ENCODE measurements at regions not wholly inside any gene's neighbourhood (a gene's known extent, or its start where the extent isn't known, plus 50 kb on each side); places are given as distances from the start of the nearest gene placed in this dataset.
"Not testable (repeated sequence)": the region's sequence is repeated elsewhere in the genome, so short reads cannot be mapped to it uniquely, and the experiment has no call there.

DNA sequence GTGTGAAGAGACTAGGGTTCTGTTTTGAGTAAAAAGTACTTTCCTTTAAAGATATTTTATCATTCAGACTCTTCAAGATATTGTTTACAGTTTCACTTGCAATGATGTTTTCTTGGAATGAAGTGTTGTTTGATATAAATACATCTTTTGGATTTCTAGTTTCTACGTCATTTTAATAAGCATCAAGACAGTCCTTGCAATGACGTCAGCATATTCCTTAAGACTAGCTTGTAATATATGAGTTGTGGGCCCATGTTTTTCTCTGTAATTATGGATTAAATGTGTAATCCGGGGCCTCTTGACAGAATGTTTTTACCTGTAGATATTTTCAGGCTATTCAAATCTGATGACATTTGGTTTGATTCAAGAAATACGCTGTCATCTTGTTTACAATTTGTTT, 66.1 kb downstream of the RBMX2 start:
- DNase-seq (ENCODE audit: low read depth in 2 of 2): no peak

DNA sequence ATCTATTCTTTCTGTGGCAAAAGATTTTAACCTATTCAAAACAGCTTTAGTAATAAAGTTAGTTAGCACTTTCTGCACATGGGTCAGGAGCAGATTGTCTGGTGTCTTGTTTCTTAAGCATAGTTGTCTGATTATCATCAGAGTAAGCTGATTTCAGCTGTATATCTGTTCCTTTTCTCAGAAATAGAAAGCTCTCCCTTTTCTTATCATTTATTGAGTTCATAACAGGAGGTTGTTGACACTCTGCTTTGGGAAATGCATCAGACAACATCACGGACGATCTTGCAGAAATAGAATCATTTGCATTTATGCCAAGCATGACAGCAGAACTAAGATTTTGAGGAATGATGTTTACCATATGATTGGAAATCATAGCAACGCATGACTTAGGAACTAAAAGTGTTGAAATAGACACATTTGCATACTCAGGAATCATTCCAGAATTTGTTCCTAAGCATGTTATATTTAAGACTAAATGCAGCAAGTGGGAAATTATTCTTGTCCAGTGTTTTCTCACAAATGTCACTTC, 66.7 kb downstream of the RBMX2 start:
- DNase-seq (ENCODE audit: low read depth in 2 of 2): no peak

DNA sequence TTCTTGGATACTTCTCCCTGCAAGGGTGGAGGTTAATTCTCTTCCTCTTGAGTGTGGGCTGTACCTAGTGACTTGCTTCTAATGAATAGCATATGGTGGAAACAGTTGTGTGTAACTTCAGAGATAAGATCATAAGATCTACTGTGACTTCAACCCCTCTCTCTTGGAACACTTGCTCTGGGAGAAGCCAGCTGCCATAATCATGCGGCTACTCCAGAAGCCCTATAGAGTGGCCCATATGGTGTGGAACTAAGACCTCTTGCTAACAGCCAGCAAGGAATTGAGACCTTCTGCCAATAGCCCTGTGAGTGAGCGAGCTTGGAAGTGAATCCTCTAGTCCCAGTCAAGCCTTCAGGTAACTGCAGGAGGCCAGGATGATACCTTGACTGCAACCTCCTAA, 81.1 kb downstream of the RBMX2 start:
- DNase-seq (ENCODE audit: low read depth in 2 of 2): no peak

DNA sequence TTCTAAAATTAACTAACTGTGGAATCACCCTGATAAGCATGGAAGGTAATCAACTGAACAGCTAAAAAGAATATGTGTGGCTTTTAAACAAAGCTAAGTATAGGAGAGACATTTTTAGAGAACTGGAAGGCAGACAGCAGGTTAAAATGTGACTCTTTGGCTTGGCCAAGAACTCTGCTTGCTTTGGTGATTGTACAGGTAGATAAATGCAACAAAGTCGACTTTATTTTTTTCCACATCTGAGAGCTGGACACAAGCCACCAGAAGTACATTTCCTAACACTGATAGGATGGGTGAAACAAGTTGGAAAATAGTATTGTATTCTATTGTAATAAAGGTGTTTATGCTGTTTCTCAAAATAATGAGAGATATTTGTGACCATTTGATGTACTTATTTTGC, 84.1 kb downstream of the RBMX2 start:
- no peak for DNase-seq (ENCODE audit: low read depth in 2 of 2)

DNA sequence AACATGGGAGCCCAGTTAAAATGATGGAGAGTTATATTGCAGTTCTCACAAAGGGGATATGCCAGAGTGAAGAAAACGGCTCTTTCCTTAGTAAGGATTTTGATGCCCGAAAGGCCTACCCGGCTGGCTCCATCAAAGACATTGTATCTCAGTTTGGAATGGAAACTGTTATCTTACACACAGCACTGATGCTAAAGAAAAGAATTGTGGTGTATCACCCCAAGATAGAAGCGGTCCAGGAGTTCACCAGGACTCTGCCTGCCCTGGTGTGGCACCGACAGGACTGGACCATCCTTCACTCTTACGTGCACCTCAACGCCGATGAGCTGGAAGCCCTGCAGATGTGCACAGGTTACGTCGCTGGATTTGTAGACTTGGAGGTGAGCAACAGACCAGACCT, 93.7 kb downstream of the RBMX2 start:
- not testable (repeated sequence) for DNase-seq (ENCODE audit: low read depth in 2 of 2)

DNA sequence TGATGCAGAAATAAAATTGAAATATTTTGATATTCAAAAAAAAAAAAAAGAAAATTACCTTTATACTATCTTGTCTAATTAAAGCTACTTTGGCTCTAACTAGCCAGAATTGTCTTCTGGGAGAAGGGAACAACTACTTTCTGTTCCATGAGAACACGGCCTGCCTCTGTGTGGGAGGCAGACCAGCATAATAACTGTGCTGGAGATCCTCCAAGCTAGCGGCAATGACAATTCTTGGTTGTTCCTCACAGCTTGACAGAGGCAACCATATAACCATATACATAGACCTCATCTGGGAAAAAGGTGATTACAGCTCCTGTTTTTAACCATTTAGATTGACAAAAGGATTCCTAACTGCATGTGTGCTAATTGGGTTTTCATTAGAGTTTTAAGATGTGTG, 95.7 kb downstream of the RBMX2 start:
- no peak for DNase-seq (ENCODE audit: low read depth in 2 of 2)

DNA sequence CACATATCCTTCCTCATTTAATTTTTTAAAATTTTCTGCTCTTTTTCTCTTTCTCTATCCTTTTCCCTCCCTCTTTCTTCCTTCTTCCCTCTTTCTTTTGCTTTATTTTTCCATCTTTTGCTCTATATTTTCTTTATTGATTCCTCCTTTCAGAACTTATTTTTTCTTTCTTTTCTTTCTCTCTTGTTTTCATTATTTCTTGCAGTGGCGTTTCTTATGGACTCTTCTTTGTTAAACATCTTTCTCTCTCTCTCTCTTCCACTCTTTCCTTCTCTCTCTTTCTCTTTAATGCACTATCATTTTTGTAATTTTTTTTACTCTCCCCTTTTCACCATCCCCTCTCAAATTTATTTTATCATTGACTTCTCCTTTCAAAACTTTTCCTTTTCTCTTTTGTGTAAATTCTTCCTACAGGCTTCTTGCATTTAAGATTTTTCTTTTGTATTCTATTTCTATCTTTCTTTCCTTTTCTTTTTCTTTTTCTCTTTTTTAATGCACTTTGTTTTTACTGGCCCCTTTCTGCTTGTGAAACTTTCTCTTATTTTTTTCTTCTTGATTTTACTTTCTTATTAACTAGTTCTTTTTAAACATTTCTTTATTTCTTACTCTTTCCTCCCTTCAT, 97.0 kb downstream of the RBMX2 start:
- DNase-seq (ENCODE audit: low read depth in 2 of 2): no peak

DNA sequence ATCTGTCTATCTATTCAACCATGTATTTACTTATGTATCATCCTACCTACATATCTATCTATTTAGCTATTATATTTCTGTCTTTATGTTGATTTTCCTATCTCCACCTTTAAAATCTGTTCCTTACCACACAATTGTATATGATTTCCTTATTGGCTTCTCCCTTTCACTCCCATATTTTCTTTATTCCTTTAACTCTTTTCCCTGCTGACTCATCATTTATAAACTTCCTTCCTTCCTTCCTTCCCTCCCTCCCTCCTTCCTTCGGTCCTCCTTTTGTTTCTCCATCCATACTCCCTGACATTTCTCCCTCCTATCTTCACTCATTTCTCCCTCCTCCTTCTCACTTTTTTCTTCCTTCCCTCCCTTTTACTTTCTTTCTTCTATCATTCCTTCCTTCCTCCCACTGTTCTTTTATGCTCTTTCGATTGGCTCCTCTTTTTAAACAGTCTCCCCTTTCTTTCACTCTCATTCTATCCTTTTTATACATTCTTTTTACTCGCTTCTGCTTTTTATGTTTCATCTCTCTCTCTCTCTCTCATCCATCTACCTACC, 100.3 kb downstream of the RBMX2 start:
- DNase-seq (ENCODE audit: low read depth in 2 of 2): no peak

DNA sequence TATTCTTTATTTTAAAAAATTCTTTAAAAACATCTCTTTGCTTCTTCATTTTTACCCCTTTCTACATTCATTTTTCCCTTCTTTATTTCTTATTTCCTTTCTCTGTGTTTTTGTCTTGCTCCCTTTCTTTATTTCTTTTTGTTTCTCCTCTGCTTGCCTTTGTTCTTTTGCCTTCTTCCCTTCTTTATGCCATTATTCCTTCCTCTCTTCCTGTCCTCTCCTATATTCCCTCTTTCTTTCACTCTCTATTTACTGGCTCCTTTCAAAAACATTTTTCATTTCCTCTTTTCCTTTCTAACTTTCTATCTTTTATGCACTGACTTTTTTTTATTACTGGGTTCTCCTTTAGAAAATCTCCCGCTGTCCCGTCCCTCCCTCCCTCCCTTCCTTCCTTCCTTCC, 102.2 kb downstream of the RBMX2 start:
- DNase-seq (ENCODE audit: low read depth in 2 of 2): no peak

DNA sequence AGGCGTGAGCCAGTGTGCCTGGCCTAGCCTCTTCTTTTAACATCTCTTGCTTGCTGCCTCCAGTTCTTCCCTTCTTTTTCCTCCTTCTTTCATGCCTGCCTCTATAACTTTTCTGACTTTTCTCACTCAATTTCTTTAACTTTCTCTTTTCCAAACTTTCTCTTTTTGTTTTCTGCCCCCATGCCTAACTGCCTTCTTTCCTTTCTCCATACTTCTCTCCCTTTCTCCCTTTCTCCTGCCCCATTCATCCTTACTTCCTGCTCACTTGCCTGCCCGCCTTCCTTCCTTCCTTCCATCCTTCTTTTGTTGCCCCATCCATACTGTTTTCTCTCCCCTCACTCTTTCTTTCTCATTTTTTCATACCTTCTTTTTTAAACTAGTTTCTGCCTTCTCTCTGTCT, 105.2 kb downstream of the RBMX2 start:
- no peak for DNase-seq (ENCODE audit: low read depth in 2 of 2)

DNA sequence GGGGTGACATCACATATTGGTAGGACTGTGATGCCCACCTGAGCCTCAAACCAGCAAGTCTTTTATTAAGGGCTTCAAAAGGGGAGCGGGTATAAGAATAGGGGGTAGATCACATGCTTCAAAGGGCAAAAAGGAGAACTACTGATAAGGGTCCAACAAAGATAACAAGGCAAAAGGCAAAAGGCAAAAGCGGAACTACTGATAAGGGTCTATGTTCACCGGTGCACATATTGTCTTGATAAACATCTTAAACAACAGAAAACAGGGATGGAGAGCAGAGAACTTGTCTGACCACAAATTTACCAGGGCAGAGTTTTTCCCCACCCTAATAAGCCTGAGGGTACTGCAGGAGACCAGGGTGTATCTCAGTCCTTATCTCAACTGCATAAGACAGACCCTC, 110.7 kb downstream of the RBMX2 start:
- not testable (repeated sequence) for DNase-seq (ENCODE audit: low read depth in 2 of 2)

DNA sequence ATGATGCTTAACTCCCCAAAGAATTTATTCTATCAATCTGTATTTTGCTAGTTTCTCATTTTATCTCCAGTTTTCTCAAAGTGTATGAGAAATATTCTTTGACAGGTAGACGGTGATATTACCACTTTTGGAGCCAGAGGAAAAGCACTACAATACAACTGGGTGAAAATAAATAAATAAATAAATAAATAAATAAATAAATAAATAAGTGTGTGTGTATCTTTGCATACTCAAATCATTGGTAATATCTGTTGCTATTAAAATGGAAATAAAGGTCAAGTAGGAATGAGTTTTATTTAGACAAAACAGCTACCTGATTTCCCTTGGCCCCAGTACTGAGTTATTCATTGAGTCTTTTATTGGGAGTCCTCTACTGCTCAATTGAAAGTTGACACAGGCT, 114.3 kb downstream of the RBMX2 start:
- no peak for DNase-seq (ENCODE audit: low read depth in 2 of 2)

DNA sequence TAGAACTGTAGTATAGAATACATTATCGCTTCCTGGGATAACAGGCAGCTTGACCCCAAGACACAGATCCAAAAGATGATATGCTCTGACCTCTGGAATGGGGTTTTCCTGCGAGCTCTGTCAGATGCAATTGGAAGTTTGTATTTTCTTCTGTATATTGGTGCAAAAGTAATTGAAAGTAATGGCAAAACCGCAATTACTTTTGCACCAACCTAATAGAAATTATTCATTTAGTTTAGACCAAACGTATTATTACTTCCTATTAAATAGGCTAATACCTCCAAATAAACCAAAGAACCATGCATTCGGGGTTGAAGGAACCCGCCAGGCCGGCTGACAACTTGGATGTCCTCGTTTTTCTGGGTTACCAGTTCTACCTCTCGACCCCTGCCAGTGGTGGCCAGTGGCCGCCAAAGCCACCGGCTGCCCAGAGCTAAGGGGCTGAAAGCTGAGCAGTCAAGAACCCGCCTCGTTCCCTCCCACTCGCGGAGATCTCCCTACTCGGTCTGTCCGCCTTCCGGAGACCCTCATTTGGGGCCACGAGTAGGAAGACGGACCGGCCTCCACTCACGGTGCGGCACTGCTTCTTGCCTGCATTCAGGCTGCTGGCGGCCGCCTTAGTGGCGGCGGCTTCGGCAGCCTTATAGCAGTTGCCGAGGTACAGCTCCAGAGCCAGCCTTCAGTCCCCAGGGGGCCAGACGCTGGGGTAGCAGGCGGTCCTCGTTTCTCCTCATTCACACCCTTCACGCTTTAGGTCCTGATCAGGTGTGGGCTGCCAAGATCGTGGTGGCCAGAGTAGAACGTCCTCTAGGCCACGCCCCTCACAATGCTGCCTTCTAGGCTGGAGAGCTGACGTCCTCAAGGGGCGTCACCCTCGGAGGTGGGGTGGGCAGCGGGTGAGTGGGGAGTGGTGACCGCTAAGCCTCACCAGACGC, 121.9 kb downstream of the RBMX2 start:
- no peak for DNase-seq (ENCODE audit: low read depth in 2 of 2)

DNA sequence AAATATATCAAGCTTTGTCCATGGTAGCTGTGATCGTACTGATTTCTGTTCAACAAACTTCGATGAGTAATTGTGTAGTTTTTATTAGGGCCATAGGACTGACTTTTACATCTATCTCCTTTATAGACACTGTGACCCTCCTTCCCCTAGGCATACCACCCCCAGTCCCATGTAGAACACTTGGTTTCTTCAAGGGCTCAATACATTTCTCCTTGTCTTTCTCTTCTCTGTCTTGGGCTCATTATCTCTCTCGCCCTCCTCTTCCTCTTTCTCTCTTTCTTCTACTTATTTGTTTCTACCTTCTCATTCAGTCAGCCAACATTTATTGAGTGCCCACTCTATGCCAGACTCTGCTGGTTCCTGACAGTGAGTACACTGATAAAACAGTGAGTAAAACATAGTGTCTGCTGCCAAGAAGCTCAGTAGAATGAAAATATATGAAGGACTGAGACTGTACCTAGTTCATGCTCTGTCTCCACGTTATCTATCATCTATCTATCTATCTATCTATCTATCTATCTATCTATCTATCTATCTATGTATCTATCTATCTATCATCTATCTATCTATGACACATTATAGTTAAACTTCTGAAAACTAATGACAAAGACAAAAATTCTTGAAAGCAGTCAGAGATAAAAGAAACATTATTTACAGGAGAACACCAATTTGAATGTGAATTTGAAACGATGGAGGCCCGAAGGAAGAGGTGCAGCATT, 122.8 kb downstream of the RBMX2 start:
- DNase-seq (ENCODE audit: low read depth in 2 of 2): no peak

DNA sequence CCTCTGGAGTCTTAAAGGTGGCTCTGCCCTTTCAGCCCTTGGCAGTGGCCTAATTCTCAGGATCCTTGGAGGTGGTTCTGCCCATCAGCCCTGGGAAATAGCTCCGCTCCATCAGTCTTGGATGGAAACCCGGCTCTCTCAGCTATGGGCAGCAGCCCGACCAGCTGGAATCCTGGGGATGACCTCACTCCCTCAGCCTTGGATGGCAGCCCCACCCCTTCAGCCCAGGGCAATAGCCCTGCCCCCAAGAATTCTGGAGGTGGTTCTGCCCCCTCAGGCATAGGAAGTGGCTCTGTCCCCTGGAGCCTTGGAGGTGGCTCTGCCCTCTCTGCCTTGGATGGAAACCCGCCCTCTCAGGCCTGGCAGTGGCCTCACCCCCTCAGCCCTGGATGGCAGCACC, 127.7 kb downstream of the RBMX2 start:
- DNase-seq (ENCODE audit: low read depth in 2 of 2): no peak

DNA sequence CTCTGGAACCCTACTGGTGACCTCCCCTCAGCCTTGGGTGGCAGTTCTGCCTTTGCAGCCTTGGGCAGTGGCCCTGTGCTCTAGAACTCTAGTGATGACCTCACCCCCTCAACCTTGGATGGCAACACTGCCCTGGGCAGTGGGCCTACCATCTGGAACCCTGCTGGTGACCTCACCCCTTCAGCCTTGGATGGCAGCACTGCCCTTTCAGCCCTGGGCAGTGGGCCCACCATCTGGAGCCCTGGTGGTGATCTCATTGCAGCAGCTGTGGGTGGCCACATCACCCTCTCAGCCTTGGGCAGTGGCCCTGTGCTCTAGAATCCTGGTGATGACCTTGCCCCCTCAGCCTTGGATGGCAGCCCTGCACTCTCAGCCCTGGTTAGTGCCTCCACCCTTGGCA, 129.3 kb downstream of the RBMX2 start:
- DNase-seq (ENCODE audit: low read depth in 2 of 2): no peak

DNA sequence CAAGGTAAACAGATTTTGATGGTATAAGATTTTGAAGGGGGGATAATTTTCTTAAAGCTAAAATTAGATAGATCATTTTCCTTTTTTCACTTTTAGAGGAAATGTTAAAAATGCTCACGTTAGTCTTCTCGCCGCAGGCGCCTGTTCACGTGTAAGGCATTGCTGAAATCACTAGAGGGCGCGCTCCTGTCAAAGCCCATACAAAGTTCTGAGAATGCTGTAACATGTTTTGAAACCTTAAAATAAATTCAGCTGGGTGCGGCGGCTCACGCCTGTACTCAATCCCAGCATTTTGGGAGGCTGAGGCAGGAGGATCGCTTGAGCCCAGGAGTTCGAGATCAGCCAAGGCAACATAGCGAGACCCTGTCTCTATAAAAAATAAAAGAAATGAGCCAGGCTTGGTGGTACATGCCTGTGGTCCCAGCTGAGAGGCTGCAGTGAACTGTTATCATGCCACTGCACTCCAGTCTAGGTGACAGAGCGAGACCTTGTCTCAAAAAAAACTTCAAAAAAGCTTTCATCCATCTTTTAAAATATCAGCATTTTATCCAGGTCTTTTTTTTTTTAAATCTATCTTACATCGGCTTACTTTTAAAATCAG, 138.0 kb downstream of the RBMX2 start:
- peak; percentile 10 to 12 for DNase-seq (ENCODE audit: low read depth in 2 of 2)

DNA sequence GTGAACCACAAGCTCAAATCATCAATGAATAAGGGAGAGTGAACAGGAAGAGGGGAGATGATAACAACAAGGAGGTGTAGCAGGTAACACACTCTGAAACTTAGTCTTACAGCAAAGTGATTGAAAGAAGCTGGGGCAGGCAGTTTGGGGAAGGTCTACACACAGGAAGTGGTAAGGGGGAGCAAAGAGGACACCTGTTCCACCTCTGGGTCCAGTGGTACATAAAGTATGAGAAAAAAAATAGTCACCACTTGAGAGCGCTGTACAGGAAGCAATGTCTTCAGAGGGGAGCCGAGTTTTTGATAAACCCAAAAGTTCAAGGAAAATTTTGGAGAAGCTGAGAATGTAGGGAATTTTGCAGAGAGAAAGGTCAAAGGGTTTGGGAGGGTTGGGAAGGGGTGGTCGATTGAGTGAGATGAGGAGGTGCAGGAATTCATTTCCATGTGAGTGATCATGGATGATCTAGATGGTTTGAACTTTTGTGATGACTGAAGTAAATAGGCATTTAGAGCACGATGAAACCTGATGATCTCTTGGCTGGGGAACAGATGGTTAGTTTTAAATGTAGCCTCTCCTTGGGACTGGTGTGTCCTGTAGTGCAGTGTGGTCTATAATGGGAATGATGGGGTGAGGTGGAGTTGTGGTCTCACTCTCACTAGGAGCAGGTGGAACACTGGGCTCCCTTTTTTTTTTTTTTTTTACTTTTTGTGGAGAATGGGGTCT, 142.0 kb downstream of the RBMX2 start:
- DNase-seq (ENCODE audit: low read depth in 2 of 2): no peak

DNA sequence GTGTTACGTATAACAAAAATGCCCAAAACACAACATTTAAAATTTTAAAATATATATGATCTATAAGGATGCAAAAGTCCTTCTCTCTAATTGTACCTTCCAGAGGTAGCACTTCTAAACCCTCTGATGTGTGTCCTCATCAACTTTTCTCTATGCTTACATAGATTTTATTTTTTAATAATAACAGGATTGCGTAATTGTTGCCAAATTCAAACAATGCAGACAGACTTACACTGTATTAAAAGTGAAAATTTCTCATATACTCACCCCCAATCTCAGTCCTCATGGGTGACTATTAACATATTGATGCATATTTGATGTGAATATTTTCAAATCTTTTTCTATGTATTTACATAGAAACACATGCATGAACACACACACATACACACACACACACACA, 144.0 kb downstream of the RBMX2 start:
- DNase-seq (ENCODE audit: low read depth in 2 of 2): no peak

DNA sequence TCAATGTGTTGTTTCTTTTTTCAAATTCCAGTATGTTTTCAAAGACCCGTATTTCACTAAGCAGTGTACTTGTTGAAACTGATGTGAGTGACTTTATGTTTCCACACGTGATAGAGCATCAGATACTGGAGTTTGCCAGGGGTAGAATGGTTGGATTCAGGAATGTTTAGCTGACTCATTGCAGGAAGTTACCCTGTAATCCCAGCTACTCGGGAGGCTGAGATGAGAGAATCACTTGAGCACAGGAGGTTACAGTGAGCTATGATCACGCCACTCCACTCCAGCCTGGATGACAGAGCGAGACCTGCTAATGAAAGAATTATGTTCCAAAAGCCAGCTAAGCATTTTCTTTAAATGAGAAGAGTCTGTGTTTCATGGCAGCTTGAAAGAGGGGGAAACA, 147.6 kb downstream of the RBMX2 start:
- not testable (repeated sequence) for DNase-seq (ENCODE audit: low read depth in 2 of 2)

DNA sequence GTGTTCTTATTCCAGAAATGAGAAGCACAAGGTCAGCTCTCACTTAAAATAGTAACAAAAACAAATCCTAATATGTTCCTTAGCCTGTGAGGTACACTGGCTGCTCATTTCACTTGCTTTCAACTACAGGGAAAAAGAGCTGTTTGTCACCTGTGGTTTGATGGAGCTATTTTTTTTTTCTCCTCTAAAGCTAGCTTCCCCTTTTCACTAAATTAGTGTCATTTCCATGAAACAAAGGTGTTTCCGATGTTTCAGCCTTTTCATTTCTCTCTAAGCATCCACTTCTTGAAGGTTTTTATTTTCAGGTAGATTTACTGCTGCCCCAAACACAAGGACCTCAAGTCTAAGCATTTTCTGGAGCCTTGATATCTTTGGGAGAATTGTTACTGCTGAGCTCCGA, 148.6 kb downstream of the RBMX2 start:
- DNase-seq (ENCODE audit: low read depth in 2 of 2): no peak
